Prostate gland (tissue), 2 donors: ENCODE measurements at regions not wholly inside any gene's neighbourhood (a gene's known extent, or its start where the extent isn't known, plus 50 kb on each side); places are given as distances from the start of the nearest gene placed in this dataset.
"Not testable (repeated sequence)": the region's sequence is repeated elsewhere in the genome, so short reads cannot be mapped to it uniquely, and the experiment has no call there.

ENCODE experiments used
- CTCF ChIP-seq, 4 experiments: fragments of 200-600 bp in 2 of 4; fragments of 450-650 bp in 2 of 4; sonication (generic) in 2 of 4; IDR thresholded peaks; 1 replicate in 3 of 4; 2 replicates in 1 of 4; pipeline ENCODE4 v1.5.1; 2016 to 2019; ENCODE audit warnings: antibody characterized with exemption in 4 of 4, mild to moderate bottlenecking in 2 of 4, moderate library complexity in 2 of 4
- POLR2AphosphoS5 ChIP-seq: sonication (generic); formaldehyde crosslinking; IDR thresholded peaks from one replicate; pipeline ENCODE4 v1.6.1; 2017; ENCODE audit warnings: antibody characterized with exemption

- TF ChIP-seq CTCF (IDR thresholded peaks at IDR 0.05); POLR2AphosphoS5: not testable (repeated sequence)
These were observed 393.6 kb downstream of the PTPRC start for GRCh38 chr1:199032479-199032878.
